PFSK-1 (cell line): ENCODE measurements at regions not wholly inside any gene's neighbourhood (a gene's known extent, or its start where the extent isn't known, plus 50 kb on each side); places are given as distances from the start of the nearest gene placed in this dataset.

Source experiments
- FOXP2 ChIP-seq: optimal IDR thresholded peaks from 2 replicates; pipeline ENCODE3; 2011; ENCODE audit warnings: borderline replicate concordance, control low read depth, inconsistent platforms; ENCODE audit not compliant: insufficient read depth; ENCODE audit errors: extremely low read length, extremely low read depth
- POLR2AphosphoS5 ChIP-seq: IDR thresholded peaks from 2 replicates; pipeline ENCODE4 v1.6.1; 2012; ENCODE audit warnings: low read depth, mild to moderate bottlenecking, control low read depth, low read length, moderate library complexity
- REST ChIP-seq, 2 experiments: IDR thresholded peaks; 2 replicates each; pipeline versions ENCODE4 v1.6.1 to v1.8.0; 2011 to 2012; ENCODE audit warnings: low read depth in 2 of 2, low read length in 2 of 2, control low read depth in 1 of 2, inconsistent platforms in 1 of 2, mild to moderate bottlenecking in 1 of 2, moderate library complexity in 1 of 2; ENCODE audit not compliant: insufficient read depth in 1 of 2
- SIN3A ChIP-seq: IDR thresholded peaks from 2 replicates; pipeline ENCODE4 v1.6.1; 2012; ENCODE audit warnings: mild to moderate bottlenecking, low read length, moderate library complexity, borderline replicate concordance; ENCODE audit not compliant: insufficient read depth
- TAF1 ChIP-seq: IDR thresholded peaks from 2 replicates; pipeline ENCODE4 v1.6.1; 2012; ENCODE audit warnings: low read length, control low read depth, borderline replicate concordance; ENCODE audit not compliant: insufficient read depth

- TF ChIP-seq FOXP2 (no peak), TAF1 (no peak), REST (IDR thresholded peaks at IDR 0.05; ENCODE audit: insufficient read depth in 1 of 2, low read depth in 2 of 2, low read length in 2 of 2) (no peak), POLR2AphosphoS5 (no peak), SIN3A (no peak)
Measured at GRCh38 chr11:69373251-69373635, 79.3 kb downstream of the MYEOV start.

GRCh38 chr11:69374110-69374945 is 80.4 kb downstream of the MYEOV start:
- TF ChIP-seq POLR2AphosphoS5: no peak
- TF ChIP-seq FOXP2: no peak
- no peak for TF ChIP-seq SIN3A

- TF ChIP-seq POLR2AphosphoS5: no peak
- no peak for TF ChIP-seq TAF1
- no peak for TF ChIP-seq REST (IDR thresholded peaks at IDR 0.05; ENCODE audit: insufficient read depth in 1 of 2, low read depth in 2 of 2, low read length in 2 of 2)
- TF ChIP-seq FOXP2: no peak
- no peak for TF ChIP-seq SIN3A
Measured at GRCh38 chr11:69374946-69375310, 81.0 kb downstream of the MYEOV start.

GRCh38 chr11:69375316-69376154 is 81.6 kb downstream of the MYEOV start:
- no peak for TF ChIP-seq SIN3A
- TF ChIP-seq REST (IDR thresholded peaks at IDR 0.05; ENCODE audit: insufficient read depth in 1 of 2, low read depth in 2 of 2, low read length in 2 of 2): no peak
- TF ChIP-seq TAF1: no peak
- no peak for TF ChIP-seq FOXP2
- TF ChIP-seq POLR2AphosphoS5: no peak

- TF ChIP-seq REST (IDR thresholded peaks at IDR 0.05; ENCODE audit: insufficient read depth in 1 of 2, low read depth in 2 of 2, low read length in 2 of 2) (no peak), FOXP2 (no peak)
Measured at GRCh38 chr11:69376155-69377028, 82.4 kb downstream of the MYEOV start.
